ENCODE measurements at regions not wholly inside any gene's neighbourhood (a gene's known extent, or its start where the extent isn't known, plus 50 kb on each side); places are given as distances from the start of the nearest gene placed in this dataset.
"Not testable (repeated sequence)": the region's sequence is repeated elsewhere in the genome, so short reads cannot be mapped to it uniquely, and the experiment has no call there.

DNA sequence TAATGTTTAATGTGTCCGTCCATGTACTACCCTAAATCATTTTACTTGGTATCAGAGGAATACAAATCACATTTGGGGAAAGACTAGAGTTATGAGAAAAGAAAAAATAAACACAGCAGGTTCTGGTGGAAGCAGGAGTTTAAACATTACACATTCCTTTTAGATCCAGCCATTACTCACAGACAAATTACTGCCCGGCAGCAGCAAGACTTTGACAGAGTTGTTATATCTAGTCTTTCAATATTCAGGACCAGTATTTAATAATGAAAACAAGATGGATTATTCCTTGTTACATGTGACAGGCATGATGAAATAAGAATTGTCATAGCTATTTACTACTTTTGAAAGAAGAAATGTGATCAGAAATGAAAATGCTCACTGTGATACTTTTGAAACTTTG is 131.8 kb upstream of the GNAI1 start:
- ATAC-seq = no peak

DNA sequence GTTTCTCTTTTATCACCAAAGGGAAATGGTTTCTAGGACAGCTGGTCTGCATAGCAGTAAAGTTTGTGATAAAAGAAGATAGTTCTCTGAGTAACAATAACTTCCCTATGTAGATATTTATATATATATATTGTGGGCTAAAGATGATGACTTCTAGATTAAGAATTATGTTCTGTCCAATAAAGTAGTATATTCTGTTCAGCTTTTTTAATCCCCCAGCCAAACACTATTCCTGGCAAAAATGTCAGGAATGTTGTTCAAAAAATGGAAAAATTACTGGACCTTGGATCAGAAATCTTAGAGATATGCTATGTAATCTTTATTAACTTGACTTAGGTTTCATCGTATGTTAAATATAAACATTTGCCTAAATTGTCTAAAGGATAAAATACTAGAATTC is 136.3 kb upstream of the GNAI1 start:
- H3K27me3 Mint-ChIP-seq = no peaks in the 10 kb centered on the region
- no peak overlapping the region for H3K4me3 Mint-ChIP-seq
- DNase-seq = no peak

More for the DNA sequence above, 131.8 kb upstream of the GNAI1 start:
- no peak overlapping the region for H3K27ac Mint-ChIP-seq
- H3K4me1 Mint-ChIP-seq = no peaks in the 10 kb centered on the region
- no peaks in the 10 kb centered on the region for H3K9me3 ChIP-seq (ENCODE audit: control insufficient read depth, low read length, poor library complexity, severe bottlenecking)
- H3K4me3 Mint-ChIP-seq = no peak overlapping the region
- H3K36me3 Mint-ChIP-seq (ENCODE audit: low read depth) = no peaks in the 10 kb centered on the region
- DNase-seq = no peak
- no peaks in the 10 kb centered on the region for H3K27me3 Mint-ChIP-seq

DNA sequence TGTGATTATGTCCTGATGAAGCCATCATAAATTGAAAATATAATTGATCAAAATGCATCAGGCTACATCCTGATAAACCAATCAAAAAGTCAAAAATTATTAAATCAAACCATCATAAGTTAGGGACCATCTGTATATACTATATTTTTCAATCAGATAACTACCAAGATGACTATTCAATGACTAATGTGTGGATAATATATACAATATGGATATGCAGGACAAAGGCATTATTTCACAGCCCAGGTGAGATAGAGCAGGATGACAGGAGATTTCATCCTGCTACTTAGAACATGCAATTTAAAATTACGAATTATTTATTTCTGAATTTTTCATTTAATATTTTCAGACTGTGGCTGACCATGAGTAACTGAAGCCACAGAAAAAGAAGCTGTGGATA is 137.3 kb upstream of the GNAI1 start:
- H3K4me3 Mint-ChIP-seq = no peak overlapping the region
- ATAC-seq (no peak), DNase-seq (no peak)
- H3K4me1 Mint-ChIP-seq = no peaks in the 10 kb centered on the region
- H3K27ac Mint-ChIP-seq = no peak overlapping the region
- no peaks in the 10 kb centered on the region for H3K36me3 Mint-ChIP-seq (ENCODE audit: low read depth)
- H3K9me3 ChIP-seq (ENCODE audit: control insufficient read depth, low read length, poor library complexity, severe bottlenecking) = no peaks in the 10 kb centered on the region
- H3K27me3 Mint-ChIP-seq = no peaks in the 10 kb centered on the region

More for the DNA sequence above, 136.3 kb upstream of the GNAI1 start:
- no peak for ATAC-seq
- Mint-ChIP-seq H3K36me3 (ENCODE audit: low read depth) (no peaks in the 10 kb centered on the region), H3K27ac (no peak overlapping the region), H3K4me1 (no peaks in the 10 kb centered on the region)
- H3K9me3 ChIP-seq (ENCODE audit: control insufficient read depth, low read length, poor library complexity, severe bottlenecking) = no peaks in the 10 kb centered on the region

DNA sequence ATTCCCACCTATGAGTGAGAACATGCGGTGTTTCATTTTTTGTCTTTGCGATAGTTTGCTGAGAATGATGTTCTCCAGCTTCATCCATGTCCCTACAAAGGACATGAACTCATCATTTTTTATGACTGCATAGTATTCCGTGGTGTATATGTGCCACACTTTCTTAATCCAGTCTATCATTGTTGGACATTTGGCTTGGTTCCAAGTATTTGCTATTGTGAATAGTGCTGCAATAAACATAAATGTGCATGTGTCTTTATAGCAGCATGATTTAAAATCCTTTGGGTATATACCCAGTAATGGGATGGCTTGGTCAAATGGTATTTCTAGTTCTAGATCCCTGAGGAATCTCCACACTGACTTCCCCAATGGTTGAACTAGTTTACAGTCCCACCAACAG is 138.9 kb upstream of the GNAI1 start:
- not testable (repeated sequence) for DNase-seq; H3K27me3 Mint-ChIP-seq; H3K4me1 Mint-ChIP-seq; H3K4me3 Mint-ChIP-seq; ATAC-seq; H3K36me3 Mint-ChIP-seq (ENCODE audit: low read depth); H3K27ac Mint-ChIP-seq; H3K9me3 ChIP-seq (ENCODE audit: control insufficient read depth, low read length, poor library complexity, severe bottlenecking)

DNA sequence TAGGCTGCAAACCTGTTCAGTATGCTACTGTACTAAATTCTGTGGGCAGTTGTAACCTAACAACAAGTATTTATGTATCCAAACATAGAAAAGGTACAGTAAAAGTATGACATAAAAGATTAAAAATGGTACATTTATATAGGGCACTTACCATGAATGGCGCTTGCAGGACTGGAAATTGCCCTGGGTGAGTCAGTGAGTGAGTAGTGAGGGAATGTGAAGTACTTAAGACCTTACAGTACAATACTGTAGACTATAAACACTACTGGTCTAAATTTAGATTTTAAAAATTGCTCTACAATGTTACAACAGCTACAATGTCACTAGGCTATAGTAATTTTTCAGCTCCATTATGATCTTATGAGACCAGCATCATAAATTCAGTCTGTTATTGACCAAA is 146.0 kb upstream of the GNAI1 start:
- Mint-ChIP-seq H3K4me3 (no peak overlapping the region), H3K36me3 (ENCODE audit: low read depth) (no peaks in the 10 kb centered on the region), H3K4me1 (no peaks in the 10 kb centered on the region), H3K27ac (no peak overlapping the region), H3K27me3 (no peaks in the 10 kb centered on the region)
- DNase-seq = no peak
- no peaks in the 10 kb centered on the region for H3K9me3 ChIP-seq (ENCODE audit: control insufficient read depth, low read length, poor library complexity, severe bottlenecking)
- no peak for ATAC-seq

DNA sequence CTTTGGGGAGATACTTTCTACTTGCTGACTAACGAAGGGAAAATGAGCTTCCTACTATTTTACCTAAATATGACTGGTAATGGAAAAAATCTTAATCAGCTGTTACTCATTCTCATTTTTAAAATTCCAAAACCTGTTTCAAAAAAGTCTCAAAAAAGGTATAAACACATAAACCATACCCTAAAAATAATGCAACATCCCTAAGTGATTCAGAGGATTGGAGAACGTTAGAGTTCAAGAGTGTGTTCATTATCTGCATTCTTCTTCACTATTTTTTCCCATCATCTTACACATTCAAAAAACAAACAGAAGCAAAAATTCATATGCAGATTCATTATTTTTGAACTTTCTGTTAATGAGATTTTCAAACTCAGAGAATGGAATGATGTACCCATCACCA is 150.4 kb upstream of the GNAI1 start:
- no peak overlapping the region for H3K4me3 Mint-ChIP-seq
- H3K27me3 Mint-ChIP-seq = no peaks in the 10 kb centered on the region
- H3K9me3 ChIP-seq (ENCODE audit: control insufficient read depth, low read length, poor library complexity, severe bottlenecking) = no peaks in the 10 kb centered on the region
- DNase-seq (no peak), ATAC-seq (no peak)
- H3K36me3 Mint-ChIP-seq (ENCODE audit: low read depth) = no peaks in the 10 kb centered on the region
- no peak overlapping the region for H3K27ac Mint-ChIP-seq
- no peaks in the 10 kb centered on the region for H3K4me1 Mint-ChIP-seq

DNA sequence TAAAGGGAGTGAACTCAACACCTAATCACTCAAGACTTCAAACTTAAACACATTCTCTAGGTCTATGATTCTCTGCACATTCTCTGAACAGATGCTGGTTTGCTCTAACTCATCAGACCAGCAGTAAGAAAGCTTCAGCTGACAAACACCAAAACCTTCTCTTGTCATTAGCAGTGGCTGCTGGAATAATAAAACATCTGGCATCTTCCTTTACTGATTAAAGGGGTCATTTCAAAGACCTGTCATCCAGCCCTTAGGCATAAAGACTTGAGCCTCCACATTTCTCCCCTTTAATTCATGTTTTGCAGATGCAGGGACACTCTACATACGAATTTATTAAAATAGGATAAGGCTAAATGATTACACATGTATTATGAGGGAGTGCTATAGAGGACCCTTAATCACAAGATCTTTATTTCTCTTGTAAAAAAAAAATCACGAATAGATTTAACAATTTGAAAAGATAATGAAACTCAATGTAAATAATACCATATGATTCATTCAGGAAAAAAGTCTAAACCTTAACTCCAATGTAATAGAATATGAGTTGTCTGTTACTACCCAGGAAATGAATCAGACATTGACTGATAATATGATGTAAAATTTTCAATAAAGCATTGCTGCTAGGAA is 152.4 kb upstream of the GNAI1 start:
- ATAC-seq (no peak), DNase-seq (no peak)
- no peaks in the 10 kb centered on the region for H3K9me3 ChIP-seq (ENCODE audit: control insufficient read depth, low read length, poor library complexity, severe bottlenecking)
- Mint-ChIP-seq H3K27ac (no peak overlapping the region), H3K36me3 (ENCODE audit: low read depth) (no peaks in the 10 kb centered on the region), H3K27me3 (no peaks in the 10 kb centered on the region), H3K4me3 (no peak overlapping the region), H3K4me1 (no peaks in the 10 kb centered on the region)

DNA sequence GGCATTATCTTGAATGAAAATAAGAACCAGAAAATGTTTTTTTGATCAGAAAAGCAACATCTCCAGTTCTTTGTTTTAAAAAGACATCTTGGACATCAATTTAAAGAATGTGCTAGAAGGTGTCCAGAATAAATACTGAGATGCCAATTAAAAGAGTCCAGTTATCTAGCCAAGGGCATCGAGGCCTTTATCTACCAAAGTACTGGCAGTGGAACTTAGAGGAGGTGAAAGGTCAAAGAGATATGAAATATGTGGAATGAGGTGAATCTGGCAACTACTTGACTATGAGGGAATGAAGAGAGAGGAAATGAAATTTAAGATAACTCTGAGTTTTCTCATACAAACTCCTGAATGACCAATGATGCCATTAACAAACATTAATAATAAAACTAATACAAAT is 154.3 kb upstream of the GNAI1 start:
- ATAC-seq = no peak
- peaks cover 3% of the 10 kb centered on the region for H3K9me3 ChIP-seq (ENCODE audit: control insufficient read depth, low read length, poor library complexity, severe bottlenecking)
- no peaks in the 10 kb centered on the region for H3K27me3 Mint-ChIP-seq
- no peak overlapping the region for H3K27ac Mint-ChIP-seq
- no peaks in the 10 kb centered on the region for H3K36me3 Mint-ChIP-seq (ENCODE audit: low read depth)
- no peak for DNase-seq
- H3K4me1 Mint-ChIP-seq = no peaks in the 10 kb centered on the region
- no peak overlapping the region for H3K4me3 Mint-ChIP-seq

DNA sequence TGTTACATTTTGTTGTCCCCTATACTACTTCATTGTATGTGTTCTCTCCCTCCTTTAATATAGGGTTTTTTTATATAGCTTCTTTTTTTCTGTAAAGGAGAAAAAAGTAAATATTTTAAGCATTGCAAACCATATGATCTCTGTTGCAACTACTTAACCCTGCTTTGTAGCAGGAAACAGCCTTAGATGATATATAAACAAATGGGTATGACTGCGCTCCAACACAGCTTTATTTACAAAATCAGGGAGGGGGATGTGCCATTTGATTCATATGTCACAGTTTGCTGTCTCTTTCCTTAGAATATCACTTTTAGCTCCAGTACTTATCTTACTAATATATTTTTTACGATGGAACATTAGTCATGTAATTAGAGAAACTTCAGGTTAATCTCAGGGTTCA is 155.2 kb upstream of the GNAI1 start:
- Mint-ChIP-seq H3K27me3 (no peaks in the 10 kb centered on the region), H3K36me3 (ENCODE audit: low read depth) (no peaks in the 10 kb centered on the region), H3K4me1 (no peaks in the 10 kb centered on the region), H3K4me3 (no peak overlapping the region), H3K27ac (no peak overlapping the region)
- DNase-seq (no peak), ATAC-seq (no peak)
- H3K9me3 ChIP-seq (ENCODE audit: control insufficient read depth, low read length, poor library complexity, severe bottlenecking) = peaks cover 3% of the 10 kb centered on the region

DNA sequence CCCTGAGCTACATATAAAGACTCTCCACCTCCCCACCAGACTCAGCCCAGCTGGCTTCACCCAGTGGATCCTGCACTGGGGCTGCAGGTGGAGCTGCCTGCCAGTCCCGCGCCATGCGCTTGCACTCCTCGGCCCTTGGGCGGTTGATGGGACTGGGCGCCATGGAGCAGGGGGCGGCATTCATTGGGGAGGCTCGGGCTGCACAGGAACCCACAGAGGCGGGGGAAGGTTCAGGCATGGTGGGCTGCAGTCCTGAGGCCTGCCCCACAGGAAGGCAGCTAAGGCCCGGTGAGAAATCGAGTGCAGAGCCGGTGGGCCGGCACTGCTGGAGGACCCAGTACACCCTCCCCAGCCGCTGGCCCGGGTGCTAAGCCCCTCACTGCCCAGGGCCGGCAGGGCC is 157.2 kb upstream of the GNAI1 start:
- ATAC-seq = no peak
- H3K9me3 ChIP-seq (ENCODE audit: control insufficient read depth, low read length, poor library complexity, severe bottlenecking) = peaks cover 3% of the 10 kb centered on the region
- no peak overlapping the region for H3K4me3 Mint-ChIP-seq
- no peaks in the 10 kb centered on the region for H3K36me3 Mint-ChIP-seq (ENCODE audit: low read depth)
- no peaks in the 10 kb centered on the region for H3K4me1 Mint-ChIP-seq
- no peak overlapping the region for H3K27ac Mint-ChIP-seq
- no peaks in the 10 kb centered on the region for H3K27me3 Mint-ChIP-seq
- no peak for DNase-seq

DNA sequence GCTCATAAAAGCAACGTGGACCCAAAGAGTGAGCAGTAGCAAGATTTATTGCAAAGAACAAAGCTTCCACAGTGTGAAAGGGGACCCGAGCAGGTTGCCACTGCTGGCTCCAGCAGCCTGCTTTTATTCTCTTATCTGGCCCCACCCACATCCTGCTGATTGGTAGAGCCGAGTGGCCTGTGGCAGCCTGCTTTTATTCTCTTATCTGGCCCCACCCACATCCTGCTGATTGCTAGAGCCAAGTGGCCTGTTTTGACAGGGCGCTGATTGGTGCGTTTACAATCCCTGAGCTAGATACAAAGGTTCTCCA is 158.0 kb upstream of the GNAI1 start:
- not testable (repeated sequence) for H3K4me3 Mint-ChIP-seq; H3K36me3 Mint-ChIP-seq (ENCODE audit: low read depth); H3K4me1 Mint-ChIP-seq; DNase-seq; ATAC-seq; H3K9me3 ChIP-seq (ENCODE audit: control insufficient read depth, low read length, poor library complexity, severe bottlenecking); H3K27ac Mint-ChIP-seq; H3K27me3 Mint-ChIP-seq

DNA sequence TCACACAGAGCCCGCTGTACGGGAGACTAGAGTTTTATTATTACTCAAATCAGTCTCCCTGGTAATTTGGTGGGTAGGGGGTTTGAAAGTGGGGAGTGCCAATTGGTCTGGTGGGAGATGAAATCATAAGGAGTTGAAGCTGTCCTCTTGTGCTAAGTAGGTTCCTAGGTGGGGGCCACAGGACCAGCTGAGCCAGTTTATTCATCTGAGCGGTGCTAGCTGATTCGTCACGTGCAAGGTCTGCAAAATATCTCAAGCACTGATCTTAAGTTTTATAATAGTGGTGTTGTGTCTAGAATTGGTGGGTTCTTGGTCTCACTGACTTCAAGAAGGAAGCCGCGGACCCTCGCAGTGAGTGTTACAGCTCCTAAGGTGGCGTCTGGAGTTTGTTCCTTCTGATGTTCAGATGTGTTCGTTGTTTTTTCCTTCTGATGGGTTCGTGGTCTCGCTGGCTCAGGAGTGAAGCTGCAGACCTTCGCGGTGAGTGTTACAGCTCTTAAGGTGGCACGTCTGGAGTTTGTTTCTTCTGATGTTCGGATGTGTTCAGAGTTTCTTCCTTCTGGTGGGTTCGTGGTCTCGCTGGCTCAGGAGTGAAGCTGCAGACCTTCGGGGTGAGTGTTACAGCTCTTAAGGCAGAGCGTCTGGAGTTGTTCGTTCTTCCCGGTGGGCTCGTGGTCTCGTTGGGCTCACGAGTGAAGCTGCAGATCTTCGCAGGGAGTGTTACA is 158.5 kb upstream of the GNAI1 start:
- H3K27ac Mint-ChIP-seq = not testable (repeated sequence)

DNA sequence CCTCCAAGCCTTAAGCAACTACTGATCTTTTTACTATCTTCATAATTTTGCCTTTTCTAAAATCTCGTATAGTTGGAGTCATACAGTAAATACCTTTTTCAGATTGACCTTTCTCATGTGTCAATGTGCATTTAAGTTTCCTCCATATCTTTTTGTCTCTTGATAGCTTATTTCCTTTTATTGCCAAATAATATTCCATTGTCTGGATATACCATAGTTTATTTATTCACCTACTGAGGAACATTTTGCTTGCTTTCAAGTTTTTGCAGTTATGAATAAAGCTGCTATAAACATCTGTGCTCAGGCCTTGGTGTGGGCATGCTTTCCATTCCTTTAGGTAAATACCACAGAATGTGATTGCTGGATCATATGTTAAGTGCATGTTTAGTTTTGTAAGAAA is 161.2 kb upstream of the GNAI1 start:
- no peak overlapping the region for H3K27ac Mint-ChIP-seq
- ATAC-seq (no peak), DNase-seq (no peak)
- H3K4me3 Mint-ChIP-seq = no peak overlapping the region
- no peaks in the 10 kb centered on the region for H3K27me3 Mint-ChIP-seq
- peaks cover 3% of the 10 kb centered on the region for H3K9me3 ChIP-seq (ENCODE audit: control insufficient read depth, low read length, poor library complexity, severe bottlenecking)
- H3K4me1 Mint-ChIP-seq = no peaks in the 10 kb centered on the region
- H3K36me3 Mint-ChIP-seq (ENCODE audit: low read depth) = no peaks in the 10 kb centered on the region

More for the DNA sequence above, 158.5 kb upstream of the GNAI1 start:
- not testable (repeated sequence) for H3K9me3 ChIP-seq (ENCODE audit: control insufficient read depth, low read length, poor library complexity, severe bottlenecking); H3K27me3 Mint-ChIP-seq; DNase-seq; H3K4me3 Mint-ChIP-seq; H3K4me1 Mint-ChIP-seq; H3K36me3 Mint-ChIP-seq (ENCODE audit: low read depth); ATAC-seq

DNA sequence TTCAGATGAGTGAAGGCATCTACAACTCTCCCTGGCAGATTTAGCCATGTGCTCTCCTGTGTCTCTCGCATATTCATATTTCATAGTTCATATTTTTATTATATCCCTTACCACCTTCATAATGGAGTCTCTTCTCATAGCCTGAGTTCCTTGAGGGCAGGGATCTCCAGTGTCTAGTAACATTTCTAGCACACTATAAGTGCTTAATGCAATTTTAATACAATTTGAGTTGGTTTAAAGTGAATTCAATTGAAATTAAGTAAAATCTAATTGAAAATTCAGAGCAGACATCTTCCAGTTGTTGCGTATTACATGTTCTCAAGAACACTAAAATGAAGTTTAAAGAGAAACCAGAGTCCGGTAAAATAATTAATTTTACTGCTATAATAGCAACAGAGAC is 163.6 kb upstream of the GNAI1 start:
- no peak for ATAC-seq
- peaks cover 3% of the 10 kb centered on the region for H3K9me3 ChIP-seq (ENCODE audit: control insufficient read depth, low read length, poor library complexity, severe bottlenecking)
- DNase-seq = no peak
- Mint-ChIP-seq H3K27me3 (no peaks in the 10 kb centered on the region), H3K4me1 (no peaks in the 10 kb centered on the region), H3K27ac (no peak overlapping the region), H3K36me3 (ENCODE audit: low read depth) (no peaks in the 10 kb centered on the region), H3K4me3 (no peak overlapping the region)
